ENCODE measurements at regions not wholly inside any gene's neighbourhood (a gene's known extent, or its start where the extent isn't known, plus 50 kb on each side); places are given as distances from the start of the nearest gene placed in this dataset.

DNA sequence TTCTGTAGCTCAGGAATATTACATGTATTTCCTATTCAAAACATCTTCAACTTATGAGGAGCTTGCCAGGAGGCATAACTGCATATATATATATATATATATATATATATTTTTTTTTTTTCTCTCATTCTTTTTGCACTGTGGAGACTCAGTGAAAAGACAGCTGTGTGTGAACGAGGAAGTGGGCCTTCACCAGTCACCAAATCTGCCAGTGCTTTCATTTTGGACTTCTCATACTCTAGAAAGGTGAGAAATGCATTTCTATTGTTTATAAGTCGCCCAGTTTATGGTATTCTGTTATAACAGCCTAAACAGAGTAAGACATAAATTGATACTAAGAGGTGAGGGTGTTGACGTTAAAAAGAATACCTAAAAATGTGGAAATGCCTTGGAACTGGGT lies 710.6 kb downstream of the TRAM1L1 start:
- TF ChIP-seq, protein P1, sequence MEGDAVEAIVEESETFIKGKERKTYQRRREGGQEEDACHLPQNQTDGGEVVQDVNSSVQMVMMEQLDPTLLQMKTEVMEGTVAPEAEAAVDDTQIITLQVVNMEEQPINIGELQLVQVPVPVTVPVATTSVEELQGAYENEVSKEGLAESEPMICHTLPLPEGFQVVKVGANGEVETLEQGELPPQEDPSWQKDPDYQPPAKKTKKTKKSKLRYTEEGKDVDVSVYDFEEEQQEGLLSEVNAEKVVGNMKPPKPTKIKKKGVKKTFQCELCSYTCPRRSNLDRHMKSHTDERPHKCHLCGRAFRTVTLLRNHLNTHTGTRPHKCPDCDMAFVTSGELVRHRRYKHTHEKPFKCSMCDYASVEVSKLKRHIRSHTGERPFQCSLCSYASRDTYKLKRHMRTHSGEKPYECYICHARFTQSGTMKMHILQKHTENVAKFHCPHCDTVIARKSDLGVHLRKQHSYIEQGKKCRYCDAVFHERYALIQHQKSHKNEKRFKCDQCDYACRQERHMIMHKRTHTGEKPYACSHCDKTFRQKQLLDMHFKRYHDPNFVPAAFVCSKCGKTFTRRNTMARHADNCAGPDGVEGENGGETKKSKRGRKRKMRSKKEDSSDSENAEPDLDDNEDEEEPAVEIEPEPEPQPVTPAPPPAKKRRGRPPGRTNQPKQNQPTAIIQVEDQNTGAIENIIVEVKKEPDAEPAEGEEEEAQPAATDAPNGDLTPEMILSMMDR (IDR thresholded peaks at IDR 0.05): no peak
- TF ChIP-seq POLR2A (IDR thresholded peaks at IDR 0.05): no peak
